ENCODE measurements at regions not wholly inside any gene's neighbourhood (a gene's known extent, or its start where the extent isn't known, plus 50 kb on each side); places are given as distances from the start of the nearest gene placed in this dataset.
A peak's percentile ranks its signal among the peaks of the same experiment; 100 is the strongest.

DNA sequence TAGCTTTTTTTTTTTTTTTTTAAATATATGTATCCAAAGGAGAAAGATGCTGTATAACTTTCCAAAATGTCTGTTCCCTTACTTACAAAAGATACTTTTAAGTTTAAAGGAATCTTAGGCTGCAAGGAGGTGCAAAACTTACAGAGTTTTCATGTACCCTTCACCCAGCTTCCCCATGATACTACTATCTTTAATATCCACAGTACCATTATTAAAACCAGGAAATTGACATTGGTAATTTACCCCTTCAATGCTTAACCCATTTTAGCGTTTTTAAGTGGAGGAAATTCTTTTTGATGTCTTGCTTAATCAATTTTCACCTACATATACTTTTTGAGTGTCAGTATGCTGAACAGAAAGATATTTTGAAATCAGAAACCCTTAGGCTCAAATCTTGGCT is 310.9 kb downstream of the PRL start:
- no peak overlapping the region for H3K14ac ChIP-seq (replicated peaks; ENCODE audit: low read depth, low read length)
- POLR2A ChIA-PET (ENCODE audit: unreplicated experiment), result no interaction called here
- peaks cover 0 to 10% of the 10 kb centered on the region in 2 experiments; a peak in 1 of 4 replicates for H3K79me1 ChIP-seq (ENCODE audit: low read depth in 1 of 2, low read length in 2 of 2)
- no CpG with 5 or more reads among the region's 1 CpG for WGBS, 2 experiments (ENCODE audit: extremely low coverage in 2 of 2, insufficient read length in 1 of 2)
- intact Hi-C loops (cut with micrococcal nuclease) (loop anchor here (2.0 kb wide), 1 partner anchor 393 kb away; the partner anchor contains the start of gene SOX4), dilution Hi-C loops (cut with HindIII; ENCODE audit: low sequenced_read_pairs, unreplicated experiment) (no loop called here), in situ Hi-C loops (cut with MboI; ENCODE audit: low sequenced_read_pairs) (no loop called here)
- no peaks in the 10 kb centered on the region for H3K36me3 ChIP-seq (ENCODE audit: control insufficient read depth, insufficient read depth, low read length)
- H3K4me1 ChIP-seq (ENCODE audit: control insufficient read depth, insufficient read depth, low read length), result peaks cover 4% of the 10 kb centered on the region
- H3K4ac ChIP-seq (ENCODE audit: low read depth, low read length), result no peak overlapping the region
- H4K5ac ChIP-seq (ENCODE audit: low read depth, low read length), result no peak overlapping the region
- no peak overlapping the region for H3K27ac ChIP-seq (ENCODE audit: insufficient read depth, low read length)
- no peaks in the 10 kb centered on the region for H4K20me1 ChIP-seq (ENCODE audit: insufficient read depth, low read length)
- CTCF ChIA-PET, result no interaction called here
- no peak overlapping the region for H2AFZ ChIP-seq (replicated peaks; ENCODE audit: low read length, poor library complexity)
- H3K18ac ChIP-seq (ENCODE audit: low read depth, low read length), result no peak overlapping the region
- no peak overlapping the region for H3K9ac ChIP-seq (ENCODE audit: low read depth, low read length)
- BruUV-seq (replicated peaks), result no TSS peak
- ATAC-seq (ENCODE audit: low read depth) (no peak), DNase-seq (no peak)
- no peak overlapping the region for H3K4me3 ChIP-seq (ENCODE audit: insufficient read depth, low read depth, low read length)
- H3K9me3 ChIP-seq (ENCODE audit: control insufficient read depth, insufficient read depth, low read length), result no peaks in the 10 kb centered on the region; the same call in 1 of the 2 replicates
- H3K27me3 ChIP-seq (ENCODE audit: control insufficient read depth, insufficient read depth, low read length), result no peaks in the 10 kb centered on the region
- no peak overlapping the region for H3K4me2 ChIP-seq (ENCODE audit: low read depth, low read length)
- H3K56ac ChIP-seq (ENCODE audit: extremely low read depth, insufficient read depth, low read length), result 0 out of 2 replicates have a peak overlapping the region, but pooled peaks have one; percentile 43
- no peak for TF ChIP-seq BHLHE40 (IDR thresholded peaks at IDR 0.05; ENCODE audit: low read depth, low read length)
- TF ChIP-seq RCOR1 (IDR thresholded peaks at IDR 0.05; ENCODE audit: insufficient replicate concordance, low read length), result no peak
- TF ChIP-seq FOS (IDR thresholded peaks at IDR 0.05; ENCODE audit: low read depth, low read length), result no peak
- TF ChIP-seq POLR2A (IDR thresholded peaks at IDR 0.05; ENCODE audit: low read depth, low read length), result no peak
- TF ChIP-seq MAFK (IDR thresholded peaks at IDR 0.05; ENCODE audit: low read depth, low read length), result no peak
- no peak for TF ChIP-seq MXI1 (IDR thresholded peaks at IDR 0.05; ENCODE audit: borderline replicate concordance, low read depth, low read length)
- TF ChIP-seq RAD21 (IDR thresholded peaks at IDR 0.05; ENCODE audit: low read length), result no peak
- no peak for TF ChIP-seq MAZ (IDR thresholded peaks at IDR 0.05; ENCODE audit: borderline replicate concordance, low read depth, low read length)
- TF ChIP-seq, protein P1, sequence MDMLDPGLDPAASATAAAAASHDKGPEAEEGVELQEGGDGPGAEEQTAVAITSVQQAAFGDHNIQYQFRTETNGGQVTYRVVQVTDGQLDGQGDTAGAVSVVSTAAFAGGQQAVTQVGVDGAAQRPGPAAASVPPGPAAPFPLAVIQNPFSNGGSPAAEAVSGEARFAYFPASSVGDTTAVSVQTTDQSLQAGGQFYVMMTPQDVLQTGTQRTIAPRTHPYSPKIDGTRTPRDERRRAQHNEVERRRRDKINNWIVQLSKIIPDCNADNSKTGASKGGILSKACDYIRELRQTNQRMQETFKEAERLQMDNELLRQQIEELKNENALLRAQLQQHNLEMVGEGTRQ (IDR thresholded peaks at IDR 0.05; ENCODE audit: low read depth, low read length), result no peak
- TF ChIP-seq, protein P2, sequence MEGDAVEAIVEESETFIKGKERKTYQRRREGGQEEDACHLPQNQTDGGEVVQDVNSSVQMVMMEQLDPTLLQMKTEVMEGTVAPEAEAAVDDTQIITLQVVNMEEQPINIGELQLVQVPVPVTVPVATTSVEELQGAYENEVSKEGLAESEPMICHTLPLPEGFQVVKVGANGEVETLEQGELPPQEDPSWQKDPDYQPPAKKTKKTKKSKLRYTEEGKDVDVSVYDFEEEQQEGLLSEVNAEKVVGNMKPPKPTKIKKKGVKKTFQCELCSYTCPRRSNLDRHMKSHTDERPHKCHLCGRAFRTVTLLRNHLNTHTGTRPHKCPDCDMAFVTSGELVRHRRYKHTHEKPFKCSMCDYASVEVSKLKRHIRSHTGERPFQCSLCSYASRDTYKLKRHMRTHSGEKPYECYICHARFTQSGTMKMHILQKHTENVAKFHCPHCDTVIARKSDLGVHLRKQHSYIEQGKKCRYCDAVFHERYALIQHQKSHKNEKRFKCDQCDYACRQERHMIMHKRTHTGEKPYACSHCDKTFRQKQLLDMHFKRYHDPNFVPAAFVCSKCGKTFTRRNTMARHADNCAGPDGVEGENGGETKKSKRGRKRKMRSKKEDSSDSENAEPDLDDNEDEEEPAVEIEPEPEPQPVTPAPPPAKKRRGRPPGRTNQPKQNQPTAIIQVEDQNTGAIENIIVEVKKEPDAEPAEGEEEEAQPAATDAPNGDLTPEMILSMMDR (conservative IDR thresholded peaks at IDR 0.05; ENCODE audit: low read depth, low read length), result no peak
- TF ChIP-seq CEBPB (IDR thresholded peaks at IDR 0.05; ENCODE audit: low read depth, low read length), result no peak
- TF ChIP-seq NFE2L2 (IDR thresholded peaks at IDR 0.05; ENCODE audit: low read depth, low read length), result no peak
- no peak overlapping the region for H2AK9ac ChIP-seq (replicated peaks; ENCODE audit: low read depth, low read length, poor library complexity)
- no peak overlapping the region for H2BK120ac ChIP-seq (ENCODE audit: low read depth, low read length)
- no peak overlapping the region for H4K8ac ChIP-seq (ENCODE audit: low read depth in 2 of 2, low read length in 2 of 2)
- H2BK20ac ChIP-seq (ENCODE audit: low read depth, low read length), result no peak overlapping the region
- H3K9me1 ChIP-seq (ENCODE audit: insufficient read depth, low read length), result peaks cover 3% of the 10 kb centered on the region; the same call in 1 of the 2 replicates
- no peak overlapping the region for H4K91ac ChIP-seq (ENCODE audit: insufficient read depth, low read depth, low read length)
- H2BK15ac ChIP-seq (ENCODE audit: low read depth, low read length), result 0 out of 3 replicates have a peak overlapping the region, but pooled peaks have one; percentile 92
- no peak overlapping the region for H2BK5ac ChIP-seq (ENCODE audit: low read depth, low read length, poor library complexity, severe bottlenecking)
- no peak overlapping the region for H2AK5ac ChIP-seq (ENCODE audit: low read depth, low read length)
- peak overlapping the region; percentile 82; the same call in 1 of the 2 replicates for H3K23ac ChIP-seq (ENCODE audit: low read depth, low read length)
